ENCODE measurements at regions not wholly inside any gene's neighbourhood (a gene's known extent, or its start where the extent isn't known, plus 50 kb on each side); places are given as distances from the start of the nearest gene placed in this dataset.

- H3K27ac ChIP-seq (ENCODE audit: low read depth, low read length): no peak overlapping the region
- H3K9me3 ChIP-seq (ENCODE audit: control insufficient read depth in 1 of 2, low read length in 2 of 2): no peaks in the 10 kb centered on the region
- H3K9ac ChIP-seq (ENCODE audit: low read depth in 1 of 2, low read length in 2 of 2): no peak overlapping the region
- H3K36me3 ChIP-seq (ENCODE audit: control insufficient read depth in 1 of 2, insufficient read depth in 2 of 2, low read length in 2 of 2): no peaks in the 10 kb centered on the region
- H3K4me1 ChIP-seq (ENCODE audit: control insufficient read depth in 1 of 2, insufficient read depth in 2 of 2, low read length in 2 of 2): no peaks in the 10 kb centered on the region
- H3K4me3 ChIP-seq (ENCODE audit: low read depth in 1 of 2, low read length in 2 of 2): no peak overlapping the region
- H3K27me3 ChIP-seq (ENCODE audit: control insufficient read depth in 1 of 2, insufficient read depth in 2 of 2, low read length in 2 of 2): no peaks in the 10 kb centered on the region
Measured at GRCh38 chr14:58861586-58861985, 223.8 kb downstream of the DACT1 start.

- Histone ChIP-seq H3K27ac (ENCODE audit: low read depth, low read length) (no peak overlapping the region), H3K4me3 (ENCODE audit: low read depth in 1 of 2, low read length in 2 of 2) (no peak overlapping the region), H3K4me1 (ENCODE audit: control insufficient read depth in 1 of 2, insufficient read depth in 2 of 2, low read length in 2 of 2) (no peaks in the 10 kb centered on the region), H3K36me3 (ENCODE audit: control insufficient read depth in 1 of 2, insufficient read depth in 2 of 2, low read length in 2 of 2) (no peaks in the 10 kb centered on the region), H3K9me3 (ENCODE audit: control insufficient read depth in 1 of 2, low read length in 2 of 2) (no peaks in the 10 kb centered on the region), H3K27me3 (ENCODE audit: control insufficient read depth in 1 of 2, insufficient read depth in 2 of 2, low read length in 2 of 2) (no peaks in the 10 kb centered on the region), H3K9ac (ENCODE audit: low read depth in 1 of 2, low read length in 2 of 2) (no peak overlapping the region)
Measured at GRCh38 chr14:58862416-58863160, 224.8 kb downstream of the DACT1 start.

- H3K36me3 ChIP-seq (ENCODE audit: control insufficient read depth in 1 of 2, insufficient read depth in 2 of 2, low read length in 2 of 2): no peaks in the 10 kb centered on the region
- H3K4me1 ChIP-seq (ENCODE audit: control insufficient read depth in 1 of 2, insufficient read depth in 2 of 2, low read length in 2 of 2): no peaks in the 10 kb centered on the region
- H3K27me3 ChIP-seq (ENCODE audit: control insufficient read depth in 1 of 2, insufficient read depth in 2 of 2, low read length in 2 of 2): no peaks in the 10 kb centered on the region
- H3K27ac ChIP-seq (ENCODE audit: low read depth, low read length): no peak overlapping the region
- no peak overlapping the region for H3K9ac ChIP-seq (ENCODE audit: low read depth in 1 of 2, low read length in 2 of 2)
- no peaks in the 10 kb centered on the region for H3K9me3 ChIP-seq (ENCODE audit: control insufficient read depth in 1 of 2, low read length in 2 of 2)
- no peak overlapping the region for H3K4me3 ChIP-seq (ENCODE audit: low read depth in 1 of 2, low read length in 2 of 2)
Measured at GRCh38 chr14:58863661-58864345, 226.0 kb downstream of the DACT1 start.

- Histone ChIP-seq H3K4me1 (ENCODE audit: control insufficient read depth in 1 of 2, insufficient read depth in 2 of 2, low read length in 2 of 2) (no peaks in the 10 kb centered on the region), H3K9me3 (ENCODE audit: control insufficient read depth in 1 of 2, low read length in 2 of 2) (no peaks in the 10 kb centered on the region), H3K4me3 (ENCODE audit: low read depth in 1 of 2, low read length in 2 of 2) (no peak overlapping the region), H3K27me3 (ENCODE audit: control insufficient read depth in 1 of 2, insufficient read depth in 2 of 2, low read length in 2 of 2) (no peaks in the 10 kb centered on the region), H3K36me3 (ENCODE audit: control insufficient read depth in 1 of 2, insufficient read depth in 2 of 2, low read length in 2 of 2) (no peaks in the 10 kb centered on the region), H3K9ac (ENCODE audit: low read depth in 1 of 2, low read length in 2 of 2) (no peak overlapping the region), H3K27ac (ENCODE audit: low read depth, low read length) (no peak overlapping the region)
Measured at GRCh38 chr14:58864751-58865513, 227.2 kb downstream of the DACT1 start.

- Histone ChIP-seq H3K4me1 (ENCODE audit: control insufficient read depth in 1 of 2, insufficient read depth in 2 of 2, low read length in 2 of 2) (no peaks in the 10 kb centered on the region), H3K27ac (ENCODE audit: low read depth, low read length) (no peak overlapping the region), H3K9ac (ENCODE audit: low read depth in 1 of 2, low read length in 2 of 2) (no peak overlapping the region)
Measured at GRCh38 chr14:58865514-58866281, 227.9 kb downstream of the DACT1 start.

GRCh38 chr14:58866391-58866790 is 228.6 kb downstream of the DACT1 start:
- H3K4me1 ChIP-seq (ENCODE audit: control insufficient read depth in 1 of 2, insufficient read depth in 2 of 2, low read length in 2 of 2): no peaks in the 10 kb centered on the region
- no peak overlapping the region for H3K4me3 ChIP-seq (ENCODE audit: low read depth in 1 of 2, low read length in 2 of 2)
- H3K36me3 ChIP-seq (ENCODE audit: control insufficient read depth in 1 of 2, insufficient read depth in 2 of 2, low read length in 2 of 2): no peaks in the 10 kb centered on the region
- H3K27ac ChIP-seq (ENCODE audit: low read depth, low read length): no peak overlapping the region
- no peak overlapping the region for H3K9ac ChIP-seq (ENCODE audit: low read depth in 1 of 2, low read length in 2 of 2)
- no peaks in the 10 kb centered on the region for H3K9me3 ChIP-seq (ENCODE audit: control insufficient read depth in 1 of 2, low read length in 2 of 2)
- H3K27me3 ChIP-seq (ENCODE audit: control insufficient read depth in 1 of 2, insufficient read depth in 2 of 2, low read length in 2 of 2): no peaks in the 10 kb centered on the region

More at GRCh38 chr14:58865514-58866281, 227.9 kb downstream of the DACT1 start:
- Histone ChIP-seq H3K36me3 (ENCODE audit: control insufficient read depth in 1 of 2, insufficient read depth in 2 of 2, low read length in 2 of 2) (no peaks in the 10 kb centered on the region), H3K9me3 (ENCODE audit: control insufficient read depth in 1 of 2, low read length in 2 of 2) (no peaks in the 10 kb centered on the region), H3K27me3 (ENCODE audit: control insufficient read depth in 1 of 2, insufficient read depth in 2 of 2, low read length in 2 of 2) (no peaks in the 10 kb centered on the region), H3K4me3 (ENCODE audit: low read depth in 1 of 2, low read length in 2 of 2) (no peak overlapping the region)

GRCh38 chr14:58870961-58871360 is 233.2 kb downstream of the DACT1 start:
- no peaks in the 10 kb centered on the region for H3K36me3 ChIP-seq (ENCODE audit: control insufficient read depth in 1 of 2, insufficient read depth in 2 of 2, low read length in 2 of 2)
- H3K4me3 ChIP-seq (ENCODE audit: low read depth in 1 of 2, low read length in 2 of 2): no peak overlapping the region
- H3K9ac ChIP-seq (ENCODE audit: low read depth in 1 of 2, low read length in 2 of 2): no peak overlapping the region
- no peaks in the 10 kb centered on the region for H3K4me1 ChIP-seq (ENCODE audit: control insufficient read depth in 1 of 2, insufficient read depth in 2 of 2, low read length in 2 of 2)
- no peak overlapping the region for H3K27ac ChIP-seq (ENCODE audit: low read depth, low read length)
- no peaks in the 10 kb centered on the region for H3K27me3 ChIP-seq (ENCODE audit: control insufficient read depth in 1 of 2, insufficient read depth in 2 of 2, low read length in 2 of 2)
- H3K9me3 ChIP-seq (ENCODE audit: control insufficient read depth in 1 of 2, low read length in 2 of 2): no peaks in the 10 kb centered on the region

GRCh38 chr14:58871573-58871972 is 233.8 kb downstream of the DACT1 start:
- Histone ChIP-seq H3K4me1 (ENCODE audit: control insufficient read depth in 1 of 2, insufficient read depth in 2 of 2, low read length in 2 of 2) (no peaks in the 10 kb centered on the region), H3K27ac (ENCODE audit: low read depth, low read length) (no peak overlapping the region), H3K9me3 (ENCODE audit: control insufficient read depth in 1 of 2, low read length in 2 of 2) (no peaks in the 10 kb centered on the region), H3K27me3 (ENCODE audit: control insufficient read depth in 1 of 2, insufficient read depth in 2 of 2, low read length in 2 of 2) (no peaks in the 10 kb centered on the region), H3K36me3 (ENCODE audit: control insufficient read depth in 1 of 2, insufficient read depth in 2 of 2, low read length in 2 of 2) (no peaks in the 10 kb centered on the region), H3K4me3 (ENCODE audit: low read depth in 1 of 2, low read length in 2 of 2) (no peak overlapping the region), H3K9ac (ENCODE audit: low read depth in 1 of 2, low read length in 2 of 2) (no peak overlapping the region)

- no peaks in the 10 kb centered on the region for H3K9me3 ChIP-seq (ENCODE audit: control insufficient read depth in 1 of 2, low read length in 2 of 2)
- H3K4me1 ChIP-seq (ENCODE audit: control insufficient read depth in 1 of 2, insufficient read depth in 2 of 2, low read length in 2 of 2): no peaks in the 10 kb centered on the region
Measured at GRCh38 chr14:58872061-58872460, 234.3 kb downstream of the DACT1 start.

More at GRCh38 chr14:58872061-58872460, 234.3 kb downstream of the DACT1 start:
- Histone ChIP-seq H3K36me3 (ENCODE audit: control insufficient read depth in 1 of 2, insufficient read depth in 2 of 2, low read length in 2 of 2) (no peaks in the 10 kb centered on the region), H3K27ac (ENCODE audit: low read depth, low read length) (no peak overlapping the region), H3K4me3 (ENCODE audit: low read depth in 1 of 2, low read length in 2 of 2) (no peak overlapping the region), H3K27me3 (ENCODE audit: control insufficient read depth in 1 of 2, insufficient read depth in 2 of 2, low read length in 2 of 2) (no peaks in the 10 kb centered on the region), H3K9ac (ENCODE audit: low read depth in 1 of 2, low read length in 2 of 2) (no peak overlapping the region)

Measured in duodenal mucosa (tissue), 2 donors.